ENCODE measurements at regions not wholly inside any gene's neighbourhood (a gene's known extent, or its start where the extent isn't known, plus 50 kb on each side); places are given as distances from the start of the nearest gene placed in this dataset.

DNA sequence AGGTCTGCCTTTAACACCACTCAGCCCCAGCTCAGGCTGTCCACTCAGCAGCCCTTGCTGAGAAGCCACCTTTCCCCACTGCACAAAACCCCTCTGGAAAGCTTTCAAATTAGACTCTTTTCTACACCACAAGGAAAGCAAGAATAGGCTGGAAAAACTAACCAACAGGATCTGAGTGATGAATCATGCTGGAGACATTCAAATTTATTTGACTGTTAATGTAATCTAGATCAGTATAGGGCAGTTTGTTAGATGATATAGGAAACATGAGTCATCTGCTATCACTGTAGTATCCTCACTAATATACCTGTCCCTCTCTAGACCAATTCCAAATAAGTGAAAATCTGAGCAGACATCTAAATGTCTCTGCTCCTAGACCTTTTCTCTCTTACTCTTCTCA is 127.8 kb upstream of the PAM start:
- Histone ChIP-seq H3K79me1 (ENCODE audit: low read depth in 1 of 2, low read length in 2 of 2) (no peaks in the 10 kb centered on the region), H4K5ac (ENCODE audit: low read depth, low read length) (no peak overlapping the region), H3K4me3 (ENCODE audit: insufficient read depth, low read depth, low read length) (no peak overlapping the region), H3K56ac (ENCODE audit: extremely low read depth, insufficient read depth, low read length) (no peak overlapping the region), H2AK5ac (ENCODE audit: low read depth, low read length) (no peak overlapping the region), H2AK9ac (replicated peaks; ENCODE audit: low read depth, low read length, poor library complexity) (no peak overlapping the region), H3K18ac (ENCODE audit: low read depth, low read length) (no peak overlapping the region), H3K9ac (ENCODE audit: low read depth, low read length) (no peak overlapping the region), H3K9me1 (ENCODE audit: insufficient read depth, low read length) (no peaks in the 10 kb centered on the region), H3K27ac (ENCODE audit: insufficient read depth, low read length) (no peak overlapping the region), H3K27me3 (ENCODE audit: control insufficient read depth, insufficient read depth, low read length) (no peaks in the 10 kb centered on the region), H3K36me3 (ENCODE audit: control insufficient read depth, insufficient read depth, low read length) (no peaks in the 10 kb centered on the region), H2BK120ac (ENCODE audit: low read depth, low read length) (no peak overlapping the region), H2BK15ac (ENCODE audit: low read depth, low read length) (no peak overlapping the region), H3K4me2 (ENCODE audit: low read depth, low read length) (no peak overlapping the region), H3K4me1 (ENCODE audit: control insufficient read depth, insufficient read depth, low read length) (peaks cover 5% of the 10 kb centered on the region; the same call in 1 of the 2 replicates), H3K14ac (replicated peaks; ENCODE audit: low read depth, low read length) (no peak overlapping the region), H4K91ac (ENCODE audit: insufficient read depth, low read depth, low read length) (no peak overlapping the region), H3K4ac (ENCODE audit: low read depth, low read length) (no peak overlapping the region), H2BK20ac (ENCODE audit: low read depth, low read length) (no peak overlapping the region), H2AFZ (replicated peaks; ENCODE audit: low read length, poor library complexity) (no peak overlapping the region), H4K20me1 (ENCODE audit: insufficient read depth, low read length) (no peaks in the 10 kb centered on the region), H2BK5ac (ENCODE audit: low read depth, low read length, poor library complexity, severe bottlenecking) (no peak overlapping the region), H3K9me3 (ENCODE audit: control insufficient read depth, insufficient read depth, low read length) (no peaks in the 10 kb centered on the region), H4K8ac (ENCODE audit: low read depth in 2 of 2, low read length in 2 of 2) (no peak overlapping the region), H3K23ac (ENCODE audit: low read depth, low read length) (no peak overlapping the region)
- in situ Hi-C loops (cut with MboI; ENCODE audit: low sequenced_read_pairs) (no loop called here), intact Hi-C loops (cut with micrococcal nuclease) (no loop called here), dilution Hi-C loops (cut with HindIII; ENCODE audit: low sequenced_read_pairs, unreplicated experiment) (no loop called here)
- POLR2A ChIA-PET (ENCODE audit: unreplicated experiment): no interaction called here
- DNase-seq: peak; percentile 27
- TF ChIP-seq BHLHE40 (IDR thresholded peaks at IDR 0.05; ENCODE audit: low read depth, low read length): no peak
- no peak for TF ChIP-seq USF2 (IDR thresholded peaks at IDR 0.05; ENCODE audit: low read depth, low read length)
- TF ChIP-seq SMC3 (IDR thresholded peaks at IDR 0.05; ENCODE audit: low read depth, low read length): no peak
- TF ChIP-seq RCOR1 (IDR thresholded peaks at IDR 0.05; ENCODE audit: insufficient replicate concordance, low read length): no peak
- TF ChIP-seq MAFK (IDR thresholded peaks at IDR 0.05; ENCODE audit: low read depth, low read length): no peak
- TF ChIP-seq FOS (IDR thresholded peaks at IDR 0.05; ENCODE audit: low read depth, low read length): no peak
- TF ChIP-seq CEBPB (IDR thresholded peaks at IDR 0.05; ENCODE audit: low read depth, low read length): no peak
- TF ChIP-seq MXI1 (IDR thresholded peaks at IDR 0.05; ENCODE audit: borderline replicate concordance, low read depth, low read length): no peak
- no peak for TF ChIP-seq RAD21 (IDR thresholded peaks at IDR 0.05; ENCODE audit: low read length)
- no peak for TF ChIP-seq NFE2L2 (IDR thresholded peaks at IDR 0.05; ENCODE audit: low read depth, low read length)
- no peak for TF ChIP-seq MAZ (IDR thresholded peaks at IDR 0.05; ENCODE audit: borderline replicate concordance, low read depth, low read length)
- TF ChIP-seq ELK1 (IDR thresholded peaks at IDR 0.05; ENCODE audit: borderline replicate concordance, low read depth, low read length): no peak
- TF ChIP-seq, protein P1, sequence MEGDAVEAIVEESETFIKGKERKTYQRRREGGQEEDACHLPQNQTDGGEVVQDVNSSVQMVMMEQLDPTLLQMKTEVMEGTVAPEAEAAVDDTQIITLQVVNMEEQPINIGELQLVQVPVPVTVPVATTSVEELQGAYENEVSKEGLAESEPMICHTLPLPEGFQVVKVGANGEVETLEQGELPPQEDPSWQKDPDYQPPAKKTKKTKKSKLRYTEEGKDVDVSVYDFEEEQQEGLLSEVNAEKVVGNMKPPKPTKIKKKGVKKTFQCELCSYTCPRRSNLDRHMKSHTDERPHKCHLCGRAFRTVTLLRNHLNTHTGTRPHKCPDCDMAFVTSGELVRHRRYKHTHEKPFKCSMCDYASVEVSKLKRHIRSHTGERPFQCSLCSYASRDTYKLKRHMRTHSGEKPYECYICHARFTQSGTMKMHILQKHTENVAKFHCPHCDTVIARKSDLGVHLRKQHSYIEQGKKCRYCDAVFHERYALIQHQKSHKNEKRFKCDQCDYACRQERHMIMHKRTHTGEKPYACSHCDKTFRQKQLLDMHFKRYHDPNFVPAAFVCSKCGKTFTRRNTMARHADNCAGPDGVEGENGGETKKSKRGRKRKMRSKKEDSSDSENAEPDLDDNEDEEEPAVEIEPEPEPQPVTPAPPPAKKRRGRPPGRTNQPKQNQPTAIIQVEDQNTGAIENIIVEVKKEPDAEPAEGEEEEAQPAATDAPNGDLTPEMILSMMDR (conservative IDR thresholded peaks at IDR 0.05; ENCODE audit: low read depth, low read length): no peak
- TF ChIP-seq POLR2A (IDR thresholded peaks at IDR 0.05; ENCODE audit: low read depth, low read length): no peak
- TF ChIP-seq RFX5 (IDR thresholded peaks at IDR 0.05; ENCODE audit: low read depth, low read length): no peak
- TF ChIP-seq CHD1 (IDR thresholded peaks at IDR 0.05; ENCODE audit: low read depth, low read length): no peak
- no TSS peak for BruUV-seq (replicated peaks)
- CTCF ChIA-PET: interaction anchor here (0.8 kb wide), 1 partner anchor 1256 kb away, joined by 3 read pairs; no protein-coding TSS in a partner anchor
- peak; percentile 64 for ATAC-seq (ENCODE audit: low read depth)

Measured in IMR-90 (cell line).